ENCODE measurements at regions not wholly inside any gene's neighbourhood (a gene's known extent, or its start where the extent isn't known, plus 50 kb on each side); places are given as distances from the start of the nearest gene placed in this dataset.
A peak's percentile ranks its signal among the peaks of the same experiment; 100 is the strongest.

GRCh38 chr9:18235181-18235908 is 238.6 kb upstream of the ADAMTSL1 start:
- no peak for DNase-seq

GRCh38 chr9:18236336-18236735 is 237.6 kb upstream of the ADAMTSL1 start:
- no peak for DNase-seq

- no peak for DNase-seq
Observed at GRCh38 chr9:18237776-18238175, 236.2 kb upstream of the ADAMTSL1 start.

DNA sequence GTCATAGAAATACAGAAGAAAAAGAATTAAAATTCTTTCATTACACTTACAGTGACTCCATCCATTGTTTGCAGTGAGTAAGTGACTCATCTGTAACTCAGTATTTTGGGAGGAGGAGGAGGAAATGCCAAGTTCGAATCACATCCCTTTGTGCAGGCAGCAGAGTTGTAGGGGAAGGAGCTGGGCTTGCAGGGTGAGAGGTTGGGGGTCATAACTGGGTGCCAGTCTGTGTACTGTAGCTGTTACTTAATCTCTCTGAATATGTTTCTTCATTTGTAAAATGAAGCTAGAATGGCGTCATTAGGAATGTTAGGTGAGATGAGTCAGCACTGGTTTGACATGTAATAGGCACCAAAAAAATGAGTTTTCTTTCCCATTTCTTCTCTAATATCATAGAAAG is 235.7 kb upstream of the ADAMTSL1 start:
- DNase-seq, result no peak

DNA sequence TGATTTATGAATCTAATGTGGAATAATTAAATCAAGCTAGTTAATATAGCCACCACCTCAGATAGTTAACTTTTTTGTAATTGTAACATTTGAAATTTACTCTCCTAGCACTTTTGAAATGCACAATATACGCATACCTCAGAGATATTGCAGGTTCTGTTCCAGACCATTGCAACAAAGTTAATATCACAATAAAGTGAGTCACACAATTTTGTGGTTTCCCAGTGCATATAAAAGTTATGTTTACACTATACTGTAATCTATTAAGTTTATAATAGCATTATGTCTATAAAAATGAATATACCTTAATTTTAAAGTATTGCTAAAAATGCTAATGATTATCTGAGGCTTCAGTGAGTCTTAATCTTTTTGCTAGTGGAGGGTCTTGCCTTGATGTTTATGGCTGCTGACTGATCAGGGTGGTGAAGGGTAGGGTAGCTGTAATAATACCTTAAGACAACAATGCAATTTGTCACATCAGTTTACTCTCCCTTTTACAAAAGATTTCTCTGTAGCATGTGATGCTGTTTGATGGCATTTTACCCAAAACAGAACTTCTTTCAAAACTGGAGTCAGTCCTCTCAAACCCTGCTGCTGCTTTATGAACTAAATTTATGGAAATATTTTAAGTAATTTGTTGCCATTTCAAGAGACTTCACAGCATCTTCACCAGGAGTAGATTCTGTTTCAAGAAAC is 235.1 kb upstream of the ADAMTSL1 start:
- no peak for DNase-seq

DNA sequence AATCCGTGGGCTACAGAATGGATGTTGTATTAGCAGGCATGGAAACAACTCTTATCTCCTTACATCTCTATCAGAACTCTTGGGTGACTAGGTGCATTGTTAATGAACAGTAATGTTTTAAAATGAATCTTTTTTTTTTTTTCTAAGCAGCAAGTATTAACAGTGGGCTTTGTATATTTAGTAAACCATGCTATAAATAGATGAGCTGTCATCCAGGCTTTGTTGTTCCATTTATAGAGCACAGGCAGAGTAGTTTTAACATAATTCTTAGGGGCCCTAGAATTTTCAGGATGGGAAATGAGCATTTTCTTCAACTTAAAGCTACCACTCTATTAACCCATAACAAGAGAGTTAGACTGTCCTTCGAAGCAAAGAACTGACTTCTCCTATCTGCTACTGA is 233.7 kb upstream of the ADAMTSL1 start:
- DNase-seq, result no peak

DNA sequence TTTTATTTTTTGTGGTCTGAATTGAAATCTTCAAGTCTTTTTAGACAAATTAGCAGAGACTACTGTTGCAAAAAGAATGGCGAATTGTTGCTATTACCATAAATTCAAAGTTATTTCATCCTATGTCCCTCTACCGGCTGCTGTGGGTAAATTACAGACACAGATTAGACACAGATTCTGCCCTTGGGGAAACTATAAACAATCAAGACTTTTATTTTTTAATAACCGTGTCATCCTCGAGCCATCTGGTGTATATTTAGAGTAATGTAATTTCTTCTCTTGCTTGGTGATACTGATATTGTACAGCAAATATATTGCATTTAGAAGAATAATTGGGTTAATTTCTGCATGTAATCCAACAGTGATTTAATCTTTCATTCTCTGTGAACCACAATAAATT is 228.0 kb upstream of the ADAMTSL1 start:
- no peak for DNase-seq

GRCh38 chr9:18250053-18250452 is 223.9 kb upstream of the ADAMTSL1 start:
- no peak for DNase-seq

DNA sequence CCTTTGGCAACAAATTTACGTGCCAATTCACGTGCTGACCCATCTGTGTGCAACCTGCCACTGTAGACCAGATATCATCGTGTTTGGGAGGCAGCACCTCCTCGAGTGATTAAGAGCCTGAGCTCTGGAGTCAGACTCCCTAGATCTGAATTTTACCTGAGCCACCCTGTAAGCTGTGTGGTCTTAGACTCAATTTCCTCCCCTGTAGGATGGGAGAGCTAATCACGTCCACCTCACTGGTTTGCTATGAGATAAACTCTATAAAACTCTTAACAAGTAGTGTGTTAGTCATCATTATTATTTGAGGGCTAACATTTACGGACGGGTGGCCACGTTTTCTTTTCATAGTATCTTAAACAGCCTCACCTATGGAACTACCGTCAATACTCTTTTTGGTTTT is 220.0 kb upstream of the ADAMTSL1 start:
- no peak for DNase-seq

DNA sequence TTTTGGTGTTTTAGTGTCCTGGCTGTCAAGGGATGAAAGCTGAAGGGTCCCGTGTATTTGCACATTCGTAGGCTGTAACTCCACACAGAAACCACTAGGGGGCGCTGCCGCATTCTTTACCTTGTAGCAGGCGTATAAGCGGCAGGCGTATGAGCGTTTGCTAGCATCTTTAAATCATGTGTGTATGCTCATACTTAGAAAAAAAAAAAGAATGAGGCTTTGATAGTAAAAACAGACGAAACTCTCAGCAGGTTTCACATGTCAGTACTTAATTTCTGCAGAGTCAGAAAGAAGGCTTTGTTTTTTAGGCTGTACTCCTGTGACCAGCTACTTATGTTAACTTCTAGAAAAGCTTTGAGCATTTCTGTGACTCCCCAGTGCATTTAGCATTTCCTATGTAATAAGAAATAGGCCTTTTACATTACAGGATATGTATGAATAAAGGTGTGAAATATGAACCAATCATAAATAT is 218.8 kb upstream of the ADAMTSL1 start:
- DNase-seq, result peak; percentile 38

GRCh38 chr9:18255747-18256146 is 218.2 kb upstream of the ADAMTSL1 start:
- no peak for DNase-seq

DNA sequence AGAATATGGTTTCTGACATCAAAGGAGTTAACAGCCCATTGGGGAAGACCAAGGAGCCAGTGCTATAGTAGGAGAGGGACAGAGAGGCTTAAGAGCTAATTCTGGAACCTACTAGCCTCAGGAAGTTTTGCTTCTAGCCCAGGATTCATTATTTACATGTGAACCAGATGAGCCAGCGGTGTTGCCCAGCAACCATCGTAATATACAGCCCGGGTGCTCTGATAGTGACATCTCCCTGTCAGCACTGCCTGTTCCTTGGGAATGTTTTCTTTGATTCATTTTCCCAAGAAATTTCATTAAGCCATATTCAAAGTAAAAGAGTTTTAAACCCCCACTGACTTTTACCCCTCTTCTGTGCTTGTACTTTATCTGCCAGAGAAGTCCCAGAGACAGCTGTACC is 217.4 kb upstream of the ADAMTSL1 start:
- no peak for DNase-seq

- no peak for DNase-seq
Observed at GRCh38 chr9:18260521-18260920, 213.4 kb upstream of the ADAMTSL1 start.

- DNase-seq, result no peak
Observed at GRCh38 chr9:18261181-18261580, 212.8 kb upstream of the ADAMTSL1 start.

DNA sequence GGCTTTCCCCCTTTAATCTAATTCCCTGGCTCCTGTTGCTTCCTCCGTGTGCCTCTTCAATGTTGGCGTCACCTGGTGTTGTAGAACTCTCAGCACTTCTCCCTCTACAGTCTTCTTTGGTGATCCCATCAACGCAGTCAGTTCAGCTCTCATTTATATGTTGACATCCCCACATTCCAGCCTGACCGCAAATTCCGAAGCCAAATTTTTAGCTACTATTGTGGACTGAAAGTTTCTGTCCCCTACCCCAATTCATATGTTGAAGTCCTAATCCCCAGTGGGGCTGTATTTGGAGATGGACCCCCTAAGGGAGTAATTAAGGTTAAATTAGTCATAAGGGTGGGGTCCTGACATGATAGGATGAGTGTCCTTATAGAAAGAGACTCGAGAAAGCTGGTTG is 210.6 kb upstream of the ADAMTSL1 start:
- DNase-seq, result no peak

- no peak for DNase-seq
Observed at GRCh38 chr9:18268381-18268780, 205.6 kb upstream of the ADAMTSL1 start.

DNA sequence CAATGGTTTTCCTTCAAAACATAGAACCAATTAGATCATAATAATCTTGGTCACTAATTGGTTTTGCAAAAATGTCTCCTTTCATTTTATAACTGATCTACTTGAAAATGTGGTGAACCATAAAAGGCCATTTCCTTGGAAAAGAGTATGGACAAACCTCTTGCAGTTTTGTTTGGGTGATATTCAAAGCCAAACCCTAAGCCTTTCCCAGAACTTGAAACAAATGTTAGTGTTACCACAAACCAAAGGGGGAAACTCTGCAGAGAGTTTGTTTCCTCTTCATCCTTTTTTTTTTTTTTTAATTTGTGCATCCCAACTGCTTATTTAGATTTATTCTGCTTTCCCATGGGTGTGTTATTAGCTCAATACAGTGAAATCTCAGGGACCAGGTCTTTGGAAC is 204.4 kb upstream of the ADAMTSL1 start:
- no peak for DNase-seq

DNA sequence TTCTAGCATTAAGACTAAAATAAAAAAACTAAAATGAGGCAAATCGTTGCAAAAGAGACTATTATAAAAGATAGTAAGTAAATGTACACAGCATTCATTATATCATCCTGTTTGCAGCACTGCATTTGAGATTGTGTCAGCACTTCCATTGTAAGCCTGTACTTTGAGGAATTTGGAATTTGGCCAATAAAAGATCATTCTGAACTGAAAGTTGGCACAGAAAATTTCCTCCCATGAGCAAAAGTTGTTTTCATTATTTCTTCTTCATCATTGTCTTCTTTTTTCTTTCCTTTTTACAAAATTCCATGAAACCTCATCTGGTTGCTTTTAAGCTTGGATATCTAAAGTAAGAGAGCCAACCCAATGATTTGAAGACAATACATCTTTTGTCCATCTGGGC is 199.3 kb upstream of the ADAMTSL1 start:
- no peak for DNase-seq

DNA sequence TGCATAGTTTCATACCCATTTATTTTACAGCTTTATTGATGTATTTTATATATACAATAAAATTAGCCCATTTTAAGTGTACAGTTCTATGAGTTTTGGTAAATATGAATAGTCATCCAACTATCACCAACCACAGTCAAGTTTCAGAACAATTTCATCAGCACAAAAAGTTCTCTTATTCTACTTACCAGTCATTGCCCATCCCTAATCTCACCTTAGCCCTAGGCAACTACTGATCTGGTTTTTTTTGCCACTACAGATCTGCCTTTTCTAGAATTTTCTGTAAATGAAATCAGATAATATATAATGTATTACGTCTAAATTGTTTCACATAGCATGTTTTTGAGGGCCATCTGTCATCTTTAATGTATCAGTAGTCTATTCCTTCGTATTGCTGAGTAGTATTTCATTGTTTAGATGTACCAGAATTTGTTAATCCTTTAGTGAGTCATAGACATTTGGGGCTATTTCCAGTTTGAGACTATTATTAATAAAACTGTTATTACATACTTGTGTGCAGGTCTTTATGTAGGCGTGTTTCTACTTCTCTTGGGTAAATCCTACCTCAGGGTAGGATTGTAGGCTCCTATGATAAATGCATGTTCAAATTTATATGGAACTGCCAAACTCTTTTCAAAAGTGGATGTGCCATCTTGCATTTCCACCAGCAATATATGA is 198.5 kb upstream of the ADAMTSL1 start:
- DNase-seq, result no peak

GRCh38 chr9:18281291-18281690 is 192.7 kb upstream of the ADAMTSL1 start:
- DNase-seq, result no peak

DNA sequence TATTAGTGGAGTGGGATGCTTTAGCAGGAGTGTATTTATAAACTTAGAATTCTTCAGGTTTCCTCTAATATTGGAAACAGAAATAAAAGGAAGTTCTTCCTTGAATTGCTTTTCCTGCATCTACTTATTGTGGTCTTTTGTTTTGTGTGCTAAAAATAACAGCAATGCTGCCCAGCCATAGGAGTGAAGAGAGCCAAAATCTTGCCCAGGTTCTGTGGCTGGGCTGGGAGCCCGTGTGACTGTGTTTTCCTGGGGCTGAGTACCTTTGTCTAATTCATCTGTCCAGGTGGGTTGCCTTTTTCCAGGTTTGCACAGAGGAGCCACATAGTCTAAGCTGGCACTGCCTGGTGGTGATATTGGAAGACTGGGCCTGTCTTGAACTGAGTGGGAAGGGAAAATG is 179.7 kb upstream of the ADAMTSL1 start:
- no peak for DNase-seq

DNA sequence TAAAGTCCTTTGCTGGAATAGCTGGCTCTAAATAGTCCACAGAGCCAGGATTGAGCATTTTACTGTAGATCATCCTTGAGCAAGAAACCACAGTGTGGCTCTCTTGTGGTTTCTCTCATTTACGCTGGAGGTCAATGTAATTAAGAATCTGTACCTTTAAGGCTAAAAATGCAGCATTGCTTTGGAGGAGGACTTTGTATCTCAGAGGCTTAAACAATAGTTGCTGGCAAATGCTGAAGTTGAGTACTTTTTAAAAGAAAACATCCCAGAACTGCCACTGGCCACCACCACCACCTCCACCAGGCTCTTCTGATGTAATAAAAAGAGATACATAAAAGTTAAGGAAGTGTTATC is 177.3 kb upstream of the ADAMTSL1 start:
- DNase-seq, result no peak

- no peak for DNase-seq
Observed at GRCh38 chr9:18297056-18297841, 176.7 kb upstream of the ADAMTSL1 start.

Measured in amniotic stem cell (primary cell).